Dermis blood vessel endothelial cell (primary cell): ENCODE measurements at regions not wholly inside any gene's neighbourhood (a gene's known extent, or its start where the extent isn't known, plus 50 kb on each side); places are given as distances from the start of the nearest gene placed in this dataset.
"Not testable (repeated sequence)": the region's sequence is repeated elsewhere in the genome, so short reads cannot be mapped to it uniquely, and the experiment has no call there.

Source experiments
- DNase-seq: peaks from one replicate; pipeline ENCODE4 v3.0.0; 2010

DNA sequence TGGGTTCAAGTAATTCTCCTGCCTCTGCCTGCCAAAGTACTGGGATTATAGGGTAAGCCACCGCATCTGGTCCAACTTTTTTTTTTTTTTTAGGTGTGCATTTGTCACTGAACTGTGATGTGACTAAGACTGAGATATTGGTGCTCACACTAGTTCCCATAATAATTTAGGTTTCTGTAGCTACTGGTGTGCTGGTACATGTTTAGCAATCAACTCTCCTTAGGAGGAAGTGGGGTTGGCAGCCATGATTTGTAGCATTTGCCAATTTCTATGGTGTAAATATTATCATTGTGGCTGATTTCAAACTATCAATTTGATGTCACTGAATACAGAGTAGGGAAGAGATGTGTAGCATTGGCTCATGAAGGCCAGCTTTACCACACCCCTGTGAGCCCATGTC is 372.7 kb downstream of the EDEM1 start:
- DNase-seq = no peak

GRCh38 chr3:5563537-5564277 is 376.2 kb downstream of the EDEM1 start:
- no peak for DNase-seq

DNA sequence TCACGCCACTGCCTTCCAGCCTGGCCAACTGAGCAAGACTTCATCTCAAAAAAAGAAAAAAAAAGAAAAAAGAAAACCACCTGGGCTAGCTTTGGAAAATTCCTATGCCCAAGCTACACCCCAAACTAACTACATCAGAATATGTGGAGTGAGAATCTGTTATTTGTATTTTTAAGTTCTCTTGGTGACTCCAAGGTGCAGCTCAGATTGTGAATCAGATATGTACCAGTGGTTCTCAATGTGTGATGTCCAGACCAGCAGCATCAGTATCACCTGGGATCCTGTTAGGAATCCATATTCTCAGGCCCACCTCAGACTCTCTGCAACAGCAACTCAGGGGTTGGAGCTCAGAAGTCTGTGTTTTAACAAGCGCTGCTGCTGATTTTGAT is 376.8 kb downstream of the EDEM1 start:
- DNase-seq = no peak

DNA sequence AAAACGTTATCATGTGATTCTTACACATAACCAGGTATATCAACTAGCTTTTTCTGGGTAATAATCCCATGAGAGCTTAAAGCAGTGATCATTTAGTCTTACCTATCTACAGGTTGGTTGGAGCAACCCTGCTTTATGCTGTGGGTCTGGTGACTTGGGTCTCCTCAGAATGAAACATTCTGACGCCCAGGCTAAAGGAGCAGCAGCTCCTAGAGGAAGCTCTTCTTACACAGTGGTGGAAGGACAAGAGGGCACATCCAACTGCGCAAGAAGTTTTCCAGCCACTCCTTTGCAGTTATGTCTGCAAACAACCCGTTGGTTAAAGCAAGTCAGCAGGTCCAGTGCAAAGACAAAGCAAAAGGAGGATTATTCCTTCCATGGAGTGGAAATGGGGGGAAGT is 377.5 kb downstream of the EDEM1 start:
- no peak for DNase-seq

DNA sequence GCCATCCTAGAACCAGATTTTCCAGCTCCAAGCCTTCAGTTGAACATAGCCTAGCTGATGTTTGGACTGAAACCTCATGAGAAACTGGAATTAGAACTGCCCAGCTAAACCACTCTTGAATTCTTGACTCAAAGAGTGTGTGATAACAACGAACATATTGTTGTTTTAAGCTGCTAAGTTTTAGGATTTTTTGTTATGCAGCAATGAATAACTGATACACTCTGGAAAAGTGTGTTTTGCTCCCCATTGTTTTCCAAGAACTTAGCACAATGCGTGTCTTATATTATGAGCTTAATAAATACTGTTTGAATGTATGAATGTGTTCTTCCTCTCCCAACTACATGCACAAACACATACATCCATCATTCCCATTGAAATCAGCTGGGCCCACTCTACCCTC is 379.6 kb downstream of the EDEM1 start:
- no peak for DNase-seq

GRCh38 chr3:5568451-5568850 is 380.9 kb downstream of the EDEM1 start:
- no peak for DNase-seq

DNA sequence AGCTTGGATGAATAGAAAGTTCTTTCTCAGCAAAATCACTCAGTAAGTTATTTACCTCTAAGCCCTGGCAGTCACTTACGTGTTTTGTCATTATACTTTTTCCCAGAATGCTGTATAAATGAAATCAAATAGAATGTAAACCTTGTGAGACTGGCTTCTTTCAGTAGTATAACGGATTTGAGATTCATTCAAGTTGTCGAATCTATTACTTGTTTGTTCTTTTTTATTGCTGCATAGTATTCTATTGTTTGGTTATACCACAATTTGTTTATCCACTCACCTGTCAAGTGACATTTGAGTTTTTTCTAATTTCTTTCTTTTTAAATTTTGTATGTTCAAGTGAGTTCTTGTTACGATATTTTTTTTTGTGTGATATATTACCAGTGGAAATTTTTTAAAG is 381.6 kb downstream of the EDEM1 start:
- DNase-seq = no peak

DNA sequence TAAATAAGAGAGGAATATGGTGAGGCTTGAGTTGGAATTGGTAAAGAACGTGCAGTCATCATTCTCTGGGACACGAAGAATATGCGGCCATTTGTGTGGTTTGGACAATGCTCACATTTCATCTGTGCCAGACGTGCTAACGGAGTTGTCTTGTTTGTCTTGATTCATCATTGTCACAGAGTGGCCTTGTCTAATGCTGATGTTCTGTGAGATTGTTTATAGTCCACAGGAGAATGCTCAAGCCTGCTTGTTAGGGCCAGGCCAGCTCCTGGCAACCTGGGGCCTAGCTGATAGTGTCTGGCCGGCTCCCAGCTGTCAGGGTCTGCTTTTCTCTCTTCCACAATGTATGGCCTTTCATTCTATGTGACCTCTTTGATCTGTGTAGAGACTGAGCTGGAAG is 384.7 kb downstream of the EDEM1 start:
- DNase-seq = no peak

GRCh38 chr3:5576277-5577011 is 388.9 kb downstream of the EDEM1 start:
- no peak for DNase-seq

GRCh38 chr3:5579139-5579602 is 391.7 kb downstream of the EDEM1 start:
- DNase-seq = no peak

DNA sequence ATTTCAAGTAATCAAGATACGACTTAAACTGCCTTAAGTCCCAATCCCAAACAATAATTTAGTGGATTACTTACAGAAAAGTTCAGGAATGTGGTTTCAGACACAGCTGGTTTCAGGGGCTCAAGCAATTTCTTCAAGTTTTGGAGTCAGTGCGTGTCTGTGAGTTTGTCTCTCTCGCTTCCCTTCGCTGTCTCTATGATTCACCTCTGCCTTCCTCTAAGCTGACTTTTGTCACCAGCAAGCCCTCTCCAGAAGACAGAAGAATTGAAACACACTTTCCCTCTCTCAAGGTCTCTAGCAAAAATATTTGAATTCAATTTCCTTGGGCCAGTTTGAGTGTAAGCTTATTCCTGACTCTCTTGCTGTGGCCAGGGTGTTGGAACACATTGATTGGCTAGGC is 392.4 kb downstream of the EDEM1 start:
- no peak for DNase-seq

DNA sequence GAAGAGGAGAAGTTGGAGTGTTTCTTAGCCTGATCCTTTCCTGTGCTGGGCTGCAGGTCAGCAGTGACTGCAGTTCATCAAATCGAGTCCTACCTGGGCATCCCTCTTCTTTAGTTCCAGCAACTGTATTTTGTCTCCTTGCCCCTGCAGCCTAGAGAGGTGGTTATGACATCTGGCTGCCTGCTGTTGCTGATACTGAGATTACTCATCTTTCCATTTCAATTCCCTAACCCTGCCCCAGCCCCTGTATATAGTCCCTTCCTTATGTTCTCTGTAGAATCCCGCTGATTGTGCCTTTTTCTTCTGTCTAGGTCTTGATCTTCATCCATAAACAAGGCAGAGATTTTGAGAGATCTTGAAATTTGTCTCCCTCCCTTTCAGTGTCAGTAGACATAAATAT is 393.3 kb downstream of the EDEM1 start:
- DNase-seq = no peak

- DNase-seq = no peak
Measured at GRCh38 chr3:5581743-5582142, 394.2 kb downstream of the EDEM1 start.

DNA sequence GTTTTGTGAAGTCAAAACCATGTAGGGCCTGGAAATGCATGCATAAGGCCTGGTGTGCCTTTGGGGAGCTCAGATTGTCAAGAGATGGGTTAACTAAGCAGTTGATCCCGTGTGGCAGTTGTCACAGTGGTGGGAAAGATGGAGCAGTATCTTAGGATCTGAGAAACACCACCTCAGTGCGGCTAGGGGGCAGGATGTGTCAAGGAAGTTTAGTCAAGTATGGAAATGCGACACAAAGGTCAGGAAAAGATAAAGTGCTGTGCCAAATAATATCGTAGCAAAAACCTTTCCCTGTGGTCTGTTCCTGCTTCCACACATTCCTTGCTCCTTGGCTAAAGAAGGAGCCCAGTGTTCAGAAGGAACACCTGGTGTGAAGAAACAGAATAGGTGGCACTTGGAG is 396.4 kb downstream of the EDEM1 start:
- no peak for DNase-seq

DNA sequence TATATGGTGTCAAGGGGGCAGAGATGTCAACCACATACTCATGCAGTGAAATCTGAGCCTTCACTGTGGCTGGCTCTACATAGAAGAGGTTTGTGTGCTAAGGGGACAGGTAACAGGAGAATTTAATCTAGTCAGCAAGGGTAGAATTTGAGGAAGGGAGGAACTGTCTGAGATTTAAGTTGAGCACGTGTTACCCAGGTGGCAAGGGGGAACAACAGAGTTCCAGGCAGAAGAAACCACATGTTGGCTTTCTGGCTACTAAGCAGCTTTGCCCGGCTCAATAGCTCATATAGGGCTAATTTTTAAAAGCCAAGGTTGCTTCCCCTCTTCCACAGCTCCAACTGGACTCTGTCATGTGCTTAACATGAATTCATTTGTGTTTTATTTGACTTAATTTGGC is 397.6 kb downstream of the EDEM1 start:
- no peak for DNase-seq

DNA sequence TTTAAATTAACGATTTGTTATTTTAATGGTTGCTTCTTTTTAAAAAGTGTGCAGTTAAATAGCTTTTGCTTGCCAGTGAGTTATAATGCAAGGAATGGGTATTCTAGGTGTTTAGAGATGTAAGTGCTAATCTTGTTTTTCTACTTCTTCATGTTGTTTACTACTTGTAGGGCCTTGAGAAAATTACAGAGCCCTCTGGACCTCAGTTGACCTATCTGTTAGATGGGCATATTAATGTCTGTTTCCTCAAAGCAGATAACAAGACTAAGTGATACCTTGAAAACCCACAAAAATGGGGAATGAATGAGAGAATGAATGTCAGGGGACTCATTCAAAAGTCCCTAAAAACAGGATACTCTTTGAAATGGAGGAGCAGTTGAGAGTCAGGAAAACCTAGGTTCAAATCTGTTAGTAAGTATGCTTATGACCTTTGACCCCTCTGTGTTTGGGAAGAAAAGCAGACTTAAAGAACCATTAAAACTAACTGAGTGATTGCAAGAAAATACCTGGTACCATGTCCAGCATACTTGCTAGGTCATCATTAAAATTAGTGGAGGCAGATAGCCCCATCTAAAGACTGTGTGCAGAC is 419.5 kb downstream of the EDEM1 start:
- no peak for DNase-seq

- no peak for DNase-seq
Measured at GRCh38 chr3:5607581-5607980, 420.1 kb downstream of the EDEM1 start.

GRCh38 chr3:5608971-5609370 is 421.5 kb downstream of the EDEM1 start:
- not testable (repeated sequence) for DNase-seq

GRCh38 chr3:5613599-5613998 is 426.1 kb downstream of the EDEM1 start:
- no peak for DNase-seq

DNA sequence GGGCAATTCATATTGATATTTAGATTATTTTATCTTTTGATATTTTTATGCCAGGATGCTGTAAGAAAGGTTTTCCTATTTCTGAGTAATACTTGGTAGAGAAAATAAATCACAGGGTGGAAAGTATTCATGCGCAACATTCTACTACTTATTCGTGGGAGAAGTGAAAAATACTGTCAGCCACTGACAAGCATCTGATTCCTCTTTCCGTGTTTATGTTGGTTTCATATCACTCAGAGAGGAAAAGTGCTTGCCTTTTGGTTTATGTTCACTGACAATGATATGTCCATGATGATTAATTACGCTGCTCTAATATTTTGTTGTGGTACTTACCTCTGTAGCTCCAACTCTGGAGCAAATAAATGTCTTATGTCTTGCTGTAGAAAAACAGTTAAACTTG is 429.4 kb downstream of the EDEM1 start:
- no peak for DNase-seq

GRCh38 chr3:5618170-5618569 is 430.7 kb downstream of the EDEM1 start:
- DNase-seq = no peak

- DNase-seq = no peak
Measured at GRCh38 chr3:5630406-5630805, 442.9 kb downstream of the EDEM1 start.

DNA sequence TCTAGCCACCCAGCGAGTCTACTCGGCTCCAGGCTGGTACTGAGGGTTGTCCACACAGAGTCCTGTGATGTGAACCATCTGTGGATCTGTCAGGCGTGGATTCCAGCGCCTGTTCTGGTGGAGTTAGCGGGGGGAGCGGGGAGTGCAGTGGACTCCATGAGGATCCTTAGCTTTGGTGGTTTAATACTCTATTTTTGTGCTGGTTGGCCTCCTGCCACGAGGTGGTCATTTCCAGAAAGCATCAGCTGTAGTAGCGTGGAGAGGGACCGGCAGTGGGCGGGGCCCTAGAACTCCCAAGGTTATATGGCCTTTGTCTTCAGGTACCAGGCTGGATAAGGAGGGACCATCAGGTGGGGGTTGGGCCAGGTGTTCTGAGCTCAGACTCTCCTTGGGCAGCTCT is 446.5 kb downstream of the EDEM1 start:
- DNase-seq = no peak

DNA sequence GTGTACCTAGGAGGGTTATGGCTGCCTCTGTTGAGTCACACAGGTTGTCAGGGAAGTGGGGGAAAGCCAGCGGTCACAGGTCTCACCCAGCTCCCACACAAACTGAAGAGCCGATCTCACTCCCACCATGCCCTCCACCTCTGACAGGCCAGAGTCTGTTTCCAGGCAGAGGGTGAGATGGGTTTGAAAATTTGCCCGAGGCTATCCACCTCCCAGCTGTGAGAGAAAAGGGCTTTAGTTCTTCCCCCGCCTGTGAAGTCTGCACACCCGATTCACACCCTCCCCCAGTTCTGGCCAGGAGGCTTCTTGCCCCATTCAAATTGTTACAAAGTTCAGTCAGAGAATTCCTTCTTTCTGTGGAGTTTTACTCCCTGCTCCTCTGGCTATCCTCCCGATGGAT is 446.9 kb downstream of the EDEM1 start:
- no peak for DNase-seq
